Glutamatergic neuron (in vitro differentiated cells): ENCODE measurements at regions not wholly inside any gene's neighbourhood (a gene's known extent, or its start where the extent isn't known, plus 50 kb on each side); places are given as distances from the start of the nearest gene placed in this dataset.

Experiments
- DNase-seq: peaks from one replicate; pipeline ENCODE4 v3.0.0; 2022
- H3K27ac Mint-ChIP-seq: one replicate; pipeline ENCODE4 v1.8.0; 2020; ENCODE audit warnings: mild to moderate bottlenecking, mixed read lengths, inconsistent platforms; ENCODE audit not compliant: unreplicated experiment
- H3K27me3 Mint-ChIP-seq: one replicate; pipeline ENCODE4 v1.8.0; 2020; ENCODE audit warnings: mild to moderate bottlenecking, moderate library complexity, mixed read lengths, inconsistent platforms; ENCODE audit not compliant: unreplicated experiment
- H3K36me3 Mint-ChIP-seq: one replicate; pipeline ENCODE4 v1.8.0; 2020; ENCODE audit warnings: mild to moderate bottlenecking, mixed read lengths, inconsistent platforms; ENCODE audit not compliant: unreplicated experiment
- H3K4me1 Mint-ChIP-seq: one replicate; pipeline ENCODE4 v1.8.0; 2020; ENCODE audit warnings: mild to moderate bottlenecking, low read depth, mixed read lengths, inconsistent platforms; ENCODE audit not compliant: unreplicated experiment
- H3K4me3 Mint-ChIP-seq: one replicate; pipeline ENCODE4 v1.8.0; 2020; ENCODE audit warnings: mild to moderate bottlenecking, mixed read lengths, inconsistent platforms; ENCODE audit not compliant: unreplicated experiment
- H3K9me3 Mint-ChIP-seq: one replicate; pipeline ENCODE4 v1.8.0; 2020; ENCODE audit warnings: mild to moderate bottlenecking, moderate library complexity, mixed read lengths, inconsistent platforms; ENCODE audit not compliant: unreplicated experiment
- CTCF ChIP-seq: fragments of 200-600 bp; sonication (generic); IDR thresholded peaks from one replicate; pipeline ENCODE4 v1.5.0; 2021; ENCODE audit not compliant: partially characterized antibody, unreplicated experiment

GRCh38 chr2:181122601-181123000 is 142.2 kb downstream of the UBE2E3 start:
- H3K4me1 Mint-ChIP-seq: no peaks in the 10 kb centered on the region
- H3K9me3 Mint-ChIP-seq: no peaks in the 10 kb centered on the region
- H3K27ac Mint-ChIP-seq: no peak overlapping the region
- H3K27me3 Mint-ChIP-seq: no peaks in the 10 kb centered on the region
- no peak for TF ChIP-seq CTCF
- DNase-seq: no peak
- H3K36me3 Mint-ChIP-seq: no peaks in the 10 kb centered on the region
- no peak overlapping the region for H3K4me3 Mint-ChIP-seq

- no peaks in the 10 kb centered on the region for H3K9me3 Mint-ChIP-seq
- no peak overlapping the region for H3K27ac Mint-ChIP-seq
- no peaks in the 10 kb centered on the region for H3K36me3 Mint-ChIP-seq
- DNase-seq: no peak
- H3K4me3 Mint-ChIP-seq: no peak overlapping the region
- H3K4me1 Mint-ChIP-seq: no peaks in the 10 kb centered on the region
- H3K27me3 Mint-ChIP-seq: no peaks in the 10 kb centered on the region
- TF ChIP-seq CTCF: no peak
These were observed 143.4 kb downstream of the UBE2E3 start for GRCh38 chr2:181123798-181124231.

- TF ChIP-seq CTCF: no peak
- Mint-ChIP-seq H3K4me1 (no peaks in the 10 kb centered on the region), H3K9me3 (no peaks in the 10 kb centered on the region), H3K4me3 (no peak overlapping the region), H3K27me3 (no peaks in the 10 kb centered on the region), H3K36me3 (no peaks in the 10 kb centered on the region), H3K27ac (no peak overlapping the region)
- no peak for DNase-seq
These were observed 144.1 kb downstream of the UBE2E3 start for GRCh38 chr2:181124497-181124896.

- H3K27ac Mint-ChIP-seq: no peak overlapping the region
These were observed 145.0 kb downstream of the UBE2E3 start for GRCh38 chr2:181125359-181125758.

GRCh38 chr2:181126311-181126868 is 146.0 kb downstream of the UBE2E3 start:
- no peak overlapping the region for H3K27ac Mint-ChIP-seq
- no peak overlapping the region for H3K4me3 Mint-ChIP-seq
- TF ChIP-seq CTCF: no peak
- no peaks in the 10 kb centered on the region for H3K4me1 Mint-ChIP-seq
- no peak for DNase-seq
- no peaks in the 10 kb centered on the region for H3K9me3 Mint-ChIP-seq
- H3K36me3 Mint-ChIP-seq: no peaks in the 10 kb centered on the region
- H3K27me3 Mint-ChIP-seq: no peaks in the 10 kb centered on the region

More at GRCh38 chr2:181125359-181125758, 145.0 kb downstream of the UBE2E3 start:
- no peaks in the 10 kb centered on the region for H3K36me3 Mint-ChIP-seq
- H3K9me3 Mint-ChIP-seq: no peaks in the 10 kb centered on the region
- no peak overlapping the region for H3K4me3 Mint-ChIP-seq
- no peak for DNase-seq
- no peaks in the 10 kb centered on the region for H3K27me3 Mint-ChIP-seq
- TF ChIP-seq CTCF: no peak
- no peaks in the 10 kb centered on the region for H3K4me1 Mint-ChIP-seq
